CD14-positive monocyte (primary cell): ENCODE measurements at regions not wholly inside any gene's neighbourhood (a gene's known extent, or its start where the extent isn't known, plus 50 kb on each side); places are given as distances from the start of the nearest gene placed in this dataset.

Source experiments
- DNase-seq, 3 donors: peaks; one replicate each; pipeline ENCODE4 v3.0.0-alpha.2; 2011 to 2022
- H2AFZ ChIP-seq: 2 replicates; pipeline ENCODE4 v1.6.0; 2012; ENCODE audit warnings: mild to moderate bottlenecking, low read depth, low read length, inconsistent platforms; ENCODE audit not compliant: insufficient read depth, poor library complexity, severe bottlenecking
- H3K27ac ChIP-seq, 2 donors: 1 replicate in 1 of 2; 2 replicates in 1 of 2; pipeline ENCODE4 v1.5.1; 2012 to 2013; ENCODE audit warnings: low read length in 2 of 2, control low read depth in 1 of 2, inconsistent platforms in 1 of 2, low read depth in 1 of 2, mild to moderate bottlenecking in 1 of 2
- H3K27me3 ChIP-seq, 2 donors: one replicate each; pipeline versions ENCODE4 v1.6.0 to v1.6.1; 2011 to 2013; ENCODE audit warnings: low read length in 2 of 2; ENCODE audit not compliant: control insufficient read depth in 2 of 2, insufficient read depth in 2 of 2
- H3K36me3 ChIP-seq, 2 donors: replicated peaks in 1 of 2; 1 replicate in 1 of 2; 2 replicates in 1 of 2; pipeline versions ENCODE4 v1.5.1 to v1.6.1; 2012 to 2013; ENCODE audit warnings: low read length in 2 of 2, control low read depth in 1 of 2, inconsistent platforms in 1 of 2, mild to moderate bottlenecking in 1 of 2; ENCODE audit not compliant: insufficient read depth in 2 of 2, control insufficient read depth in 1 of 2
- H3K4me1 ChIP-seq, 2 donors: 1 replicate in 1 of 2; 2 replicates in 1 of 2; pipeline versions ENCODE4 v1.5.1 to v1.6.1; 2012 to 2013; ENCODE audit warnings: low read length in 2 of 2, control low read depth in 1 of 2, inconsistent platforms in 1 of 2, mild to moderate bottlenecking in 1 of 2, moderate library complexity in 1 of 2; ENCODE audit not compliant: insufficient read depth in 2 of 2, control insufficient read depth in 1 of 2
- H3K4me2 ChIP-seq: replicated peaks from 2 replicates; pipeline ENCODE3; 2012; ENCODE audit warnings: low read length, moderate library complexity, mild to moderate bottlenecking; ENCODE audit not compliant: poor library complexity, severe bottlenecking; ENCODE audit errors: extremely low read depth
- H3K4me3 ChIP-seq, 3 experiments: fragments of 200-600 bp in 1 of 3; sonication (generic) in 1 of 3; replicated peaks in 1 of 3; 1 replicate in 2 of 3; 2 replicates in 1 of 3; pipeline ENCODE4 v1.5.1; 2011 to 2013; ENCODE audit warnings: low read length in 3 of 3, mild to moderate bottlenecking in 3 of 3, control low read depth in 2 of 3, low read depth in 2 of 3, inconsistent platforms in 1 of 3, moderate library complexity in 1 of 3
- H3K79me2 ChIP-seq: 2 replicates; pipeline ENCODE4 v1.6.0; 2012; ENCODE audit warnings: mild to moderate bottlenecking, control low read depth, inconsistent platforms, low read length, moderate library complexity; ENCODE audit not compliant: insufficient read depth
- H3K9ac ChIP-seq: 2 replicates; pipeline ENCODE4 v1.6.0; 2017; ENCODE audit warnings: low read length, mild to moderate bottlenecking; ENCODE audit not compliant: insufficient read depth, poor library complexity, severe bottlenecking
- H3K9me3 ChIP-seq, 2 donors: replicated peaks in 1 of 2; 1 replicate in 1 of 2; 2 replicates in 1 of 2; pipeline versions ENCODE4 v1.5.1 to v1.6.1; 2012 to 2013; ENCODE audit warnings: low read length in 2 of 2, control low read depth in 1 of 2; ENCODE audit not compliant: control insufficient read depth in 1 of 2, insufficient read depth in 1 of 2
- H4K20me1 ChIP-seq: 2 replicates; pipeline ENCODE4 v1.6.0; 2012; ENCODE audit warnings: mild to moderate bottlenecking, low read length, control low read depth, moderate library complexity; ENCODE audit not compliant: insufficient read depth
- H3K27ac Mint-ChIP-seq, 7 donors: one replicate each; pipeline ENCODE4 v1.8.0; 2020; ENCODE audit warnings: mild to moderate bottlenecking in 7 of 7, mixed read lengths in 7 of 7, moderate library complexity in 6 of 7, inconsistent platforms in 2 of 7
- H3K27me3 Mint-ChIP-seq, 3 donors: one replicate each; pipeline ENCODE4 v1.8.0; 2021 to 2022; ENCODE audit warnings: low read depth in 3 of 3, mild to moderate bottlenecking in 3 of 3, mixed read lengths in 3 of 3, moderate library complexity in 3 of 3, inconsistent platforms in 1 of 3
- H3K36me3 Mint-ChIP-seq, 2 donors: one replicate each; pipeline ENCODE4 v1.8.0; 2020; ENCODE audit warnings: mixed read lengths in 2 of 2, inconsistent platforms in 1 of 2, mild to moderate bottlenecking in 1 of 2
- H3K4me1 Mint-ChIP-seq: one replicate; pipeline ENCODE4 v1.8.0; 2020; ENCODE audit warnings: mild to moderate bottlenecking, mixed read lengths
- H3K4me3 Mint-ChIP-seq, 2 donors: one replicate each; pipeline ENCODE4 v1.8.0; 2020; ENCODE audit warnings: mild to moderate bottlenecking in 2 of 2, mixed read lengths in 2 of 2, moderate library complexity in 1 of 2
- H3K9me3 Mint-ChIP-seq, 7 donors: one replicate each; pipeline ENCODE4 v1.8.0; 2020 to 2022; ENCODE audit warnings: mixed read lengths in 7 of 7, mild to moderate bottlenecking in 6 of 7, moderate library complexity in 6 of 7, inconsistent platforms in 2 of 7
- WGBS: methylation state at CpG from one replicate; pipeline ENCODE4 v1.1.5; 2013; ENCODE audit warnings: missing lambda C conversion rate; ENCODE audit not compliant: insufficient coverage; 5-methylcytosine and 5-hydroxymethylcytosine counted together
- intact Hi-C, 2 donors: fragments of 100-400 bp; cut with micrococcal nuclease; formaldehyde crosslinking; loops; one replicate each; pipeline versions ENCODE4 v1.15.0 to v1.15.1; 2023
- TF ChIP-seq, protein P1 (sequence below): fragments of 200-600 bp; IDR thresholded peaks from one replicate; pipeline ENCODE4 v1.8.0; 2022; ENCODE audit warnings: antibody characterized with exemption, mild to moderate bottlenecking

DNA sequence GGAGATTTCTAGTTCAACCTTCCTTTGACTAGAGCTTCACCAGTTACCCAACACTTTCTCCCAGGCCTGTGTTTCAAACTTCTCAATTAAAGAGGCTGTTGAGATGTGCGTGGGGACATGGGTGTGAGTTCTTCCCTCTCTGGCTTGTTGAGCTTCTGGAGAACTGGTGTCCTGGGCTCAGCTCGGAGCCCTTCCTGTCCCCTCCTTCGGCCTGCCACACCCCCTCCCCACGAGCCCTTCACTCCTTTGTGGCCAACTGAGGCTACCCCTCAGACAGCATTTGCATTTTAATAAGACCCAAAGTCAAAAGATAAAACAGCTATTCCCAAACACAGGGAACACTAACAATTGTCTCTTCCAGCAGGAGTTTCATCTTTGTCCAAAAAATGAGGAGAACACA, 123.3 kb upstream of the MLN start:
- Mint-ChIP-seq H3K36me3 (no peaks in the 10 kb centered on the region), H3K27me3 (peaks cover 2 to 9% (median 3%) of the 10 kb centered on the region in 3 donors), H3K9me3 (peaks cover 0 to 4% (median 0%) of the 10 kb centered on the region in 7 donors), H3K27ac (no peak overlapping the region), H3K4me1 (no peaks in the 10 kb centered on the region), H3K4me3 (no peak overlapping the region)
- DNase-seq: no peak
- H3K4me2 ChIP-seq: no peak overlapping the region
- 83% methylated on average over 3 of the region's 4 CpGs for WGBS
- no peaks in the 10 kb centered on the region for H3K79me2 ChIP-seq
- H3K27ac ChIP-seq: no peak overlapping the region
- no peaks in the 10 kb centered on the region for H3K9me3 ChIP-seq
- no peaks in the 10 kb centered on the region for H3K4me1 ChIP-seq
- H2AFZ ChIP-seq: no peak overlapping the region
- intact Hi-C loops: no loop called here
- H3K27me3 ChIP-seq: no peaks in the 10 kb centered on the region
- H4K20me1 ChIP-seq: no peaks in the 10 kb centered on the region
- TF ChIP-seq, protein P1, sequence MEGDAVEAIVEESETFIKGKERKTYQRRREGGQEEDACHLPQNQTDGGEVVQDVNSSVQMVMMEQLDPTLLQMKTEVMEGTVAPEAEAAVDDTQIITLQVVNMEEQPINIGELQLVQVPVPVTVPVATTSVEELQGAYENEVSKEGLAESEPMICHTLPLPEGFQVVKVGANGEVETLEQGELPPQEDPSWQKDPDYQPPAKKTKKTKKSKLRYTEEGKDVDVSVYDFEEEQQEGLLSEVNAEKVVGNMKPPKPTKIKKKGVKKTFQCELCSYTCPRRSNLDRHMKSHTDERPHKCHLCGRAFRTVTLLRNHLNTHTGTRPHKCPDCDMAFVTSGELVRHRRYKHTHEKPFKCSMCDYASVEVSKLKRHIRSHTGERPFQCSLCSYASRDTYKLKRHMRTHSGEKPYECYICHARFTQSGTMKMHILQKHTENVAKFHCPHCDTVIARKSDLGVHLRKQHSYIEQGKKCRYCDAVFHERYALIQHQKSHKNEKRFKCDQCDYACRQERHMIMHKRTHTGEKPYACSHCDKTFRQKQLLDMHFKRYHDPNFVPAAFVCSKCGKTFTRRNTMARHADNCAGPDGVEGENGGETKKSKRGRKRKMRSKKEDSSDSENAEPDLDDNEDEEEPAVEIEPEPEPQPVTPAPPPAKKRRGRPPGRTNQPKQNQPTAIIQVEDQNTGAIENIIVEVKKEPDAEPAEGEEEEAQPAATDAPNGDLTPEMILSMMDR: no peak
- H3K36me3 ChIP-seq: no peaks in the 10 kb centered on the region
- no peak overlapping the region for H3K9ac ChIP-seq
- no peak overlapping the region for H3K4me3 ChIP-seq

DNA sequence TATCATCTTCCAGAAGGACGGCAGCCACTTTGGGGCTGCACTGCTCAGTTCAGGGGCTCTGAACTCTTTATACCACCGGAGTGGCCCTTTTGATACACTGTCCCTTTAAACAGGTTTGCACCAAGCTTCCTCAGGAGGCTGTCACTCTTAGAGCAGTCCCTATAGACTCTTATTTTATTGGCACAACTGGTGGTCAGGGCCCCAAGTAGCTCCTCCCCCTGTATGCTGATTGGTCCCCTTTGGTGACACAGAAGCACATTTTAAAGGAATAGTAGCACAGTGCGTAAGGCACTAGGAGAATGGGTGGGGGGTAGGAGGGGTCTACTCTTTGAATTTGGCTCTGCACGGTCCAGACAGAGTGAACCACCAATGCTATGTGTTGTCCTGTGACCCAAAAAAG, 122.6 kb upstream of the MLN start:
- WGBS: 100% methylated on average over 2 of the region's 4 CpGs
- intact Hi-C loops: no loop called here
- no peaks in the 10 kb centered on the region for H3K9me3 ChIP-seq
- no peak overlapping the region for H3K4me3 ChIP-seq
- H3K36me3 Mint-ChIP-seq: no peaks in the 10 kb centered on the region
- TF ChIP-seq, protein P1: no peak
- no peaks in the 10 kb centered on the region for H3K36me3 ChIP-seq
- no peak overlapping the region for H3K9ac ChIP-seq
- no peak overlapping the region for H3K4me2 ChIP-seq
- H3K79me2 ChIP-seq: no peaks in the 10 kb centered on the region
- no peaks in the 10 kb centered on the region for H3K4me1 Mint-ChIP-seq
- no peak overlapping the region for H3K27ac ChIP-seq
- H3K4me1 ChIP-seq: no peaks in the 10 kb centered on the region
- no peak overlapping the region for H2AFZ ChIP-seq
- H3K27me3 Mint-ChIP-seq: peaks cover 2 to 9% (median 8%) of the 10 kb centered on the region in 3 donors
- no peaks in the 10 kb centered on the region for H4K20me1 ChIP-seq
- no peaks in the 10 kb centered on the region for H3K27me3 ChIP-seq
- DNase-seq: no peak
- H3K27ac Mint-ChIP-seq: no peak overlapping the region
- no peak overlapping the region for H3K4me3 Mint-ChIP-seq
- peaks cover 0 to 2% (median 0%) of the 10 kb centered on the region in 7 donors for H3K9me3 Mint-ChIP-seq
